HAP-1 (cell line): ENCODE measurements at regions not wholly inside any gene's neighbourhood (a gene's known extent, or its start where the extent isn't known, plus 50 kb on each side); places are given as distances from the start of the nearest gene placed in this dataset.
"Not testable (repeated sequence)": the region's sequence is repeated elsewhere in the genome, so short reads cannot be mapped to it uniquely, and the experiment has no call there.

ENCODE experiments used
- DNase-seq, 2 experiments: peaks; one replicate each; pipeline ENCODE4 v3.0.0-alpha.2; 2016 to 2020; ENCODE audit warnings: low spot score in 2 of 2
- H3K27me3 ChIP-seq: fragments of 250-450 bp; sonication (Bioruptor Pico); 2 replicates; pipeline ENCODE4 v1.5.1; 2020; ENCODE audit warnings: low read depth, mild to moderate bottlenecking, moderate library complexity
- H3K36me3 ChIP-seq: fragments of 250-450 bp; sonication (Bioruptor Pico); replicated peaks from 2 replicates; pipeline ENCODE4 v1.5.1; 2020; ENCODE audit warnings: mild to moderate bottlenecking
- H3K4me1 ChIP-seq: fragments of 250-450 bp; sonication (Bioruptor Pico); 2 replicates; pipeline ENCODE4 v1.5.1; 2020; ENCODE audit warnings: mild to moderate bottlenecking
- H3K4me3 ChIP-seq: fragments of 250-450 bp; sonication (Bioruptor Pico); 2 replicates; pipeline ENCODE4 v1.5.1; 2020; ENCODE audit warnings: mild to moderate bottlenecking, moderate library complexity
- H3K9me3 ChIP-seq: fragments of 250-450 bp; sonication (Bioruptor Pico); 2 replicates; pipeline ENCODE4 v1.5.1; 2020; ENCODE audit warnings: mild to moderate bottlenecking, moderate library complexity
- in situ Hi-C: fragments of 300-500 bp; cut with MboI; formaldehyde crosslinking; loops from 3 replicates; pipeline ENCODE4 v1.14.3; 2020; ENCODE audit warnings: low sequenced_read_pairs, inconsistent platforms, mixed read lengths

DNA sequence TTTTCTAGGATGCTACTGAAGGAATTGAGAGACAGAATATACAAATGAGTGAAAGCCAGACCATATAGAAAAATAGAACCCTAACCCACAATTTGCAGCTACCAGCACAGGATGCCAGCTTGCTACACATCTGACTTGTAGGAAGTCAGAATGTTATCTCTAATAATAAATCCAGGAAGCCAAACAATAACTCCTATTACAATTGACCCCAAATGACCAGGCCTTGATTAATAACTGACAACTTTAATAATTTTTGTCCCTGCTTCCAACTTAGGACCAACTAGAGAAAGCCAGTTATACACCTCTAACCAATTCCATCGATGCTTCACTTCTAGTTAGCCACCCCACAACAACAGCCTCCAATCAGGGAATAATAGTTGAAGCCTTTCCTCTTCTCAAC is 193.4 kb downstream of the CASP12 start:
- in situ Hi-C loops = no loop called here
- Histone ChIP-seq H3K36me3 (no peaks in the 10 kb centered on the region), H3K27me3 (no peaks in the 10 kb centered on the region), H3K9me3 (no peaks in the 10 kb centered on the region), H3K4me1 (no peaks in the 10 kb centered on the region), H3K4me3 (no peak overlapping the region)
- no peak for DNase-seq

DNA sequence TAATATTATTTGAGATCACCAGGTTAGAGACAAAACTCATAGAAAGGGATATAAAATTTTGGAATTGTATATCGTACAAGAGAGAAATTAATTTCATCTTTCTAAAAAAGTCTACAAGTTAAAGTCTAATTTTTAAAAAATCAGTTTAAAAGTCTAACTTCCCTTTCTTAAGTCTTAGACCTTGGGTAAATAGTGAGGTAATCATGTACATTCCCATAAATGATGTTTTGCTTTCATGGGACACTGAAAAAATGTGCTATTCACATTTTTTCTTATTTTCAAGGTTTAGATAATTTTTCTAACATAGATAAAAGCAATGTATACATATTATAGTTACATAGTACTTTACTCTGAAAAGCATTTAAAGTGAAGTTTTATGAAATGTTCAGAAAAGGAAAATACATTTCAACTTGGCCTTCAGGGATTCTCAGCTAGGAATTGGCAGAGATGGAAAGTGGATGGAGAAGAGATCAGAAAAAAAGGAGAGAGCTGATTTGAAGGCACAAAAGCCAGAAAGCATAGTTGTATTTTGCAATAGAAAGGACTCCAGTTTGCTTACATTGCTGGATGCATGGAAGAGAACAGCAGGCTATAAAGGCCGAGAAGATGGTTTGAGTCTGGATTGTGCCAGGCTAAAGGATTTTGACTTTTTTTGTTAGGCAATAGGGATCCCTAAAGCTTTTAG is 194.0 kb downstream of the CASP12 start:
- H3K4me1 ChIP-seq = no peaks in the 10 kb centered on the region
- no peak for DNase-seq
- H3K9me3 ChIP-seq = no peaks in the 10 kb centered on the region
- H3K27me3 ChIP-seq = no peaks in the 10 kb centered on the region
- in situ Hi-C loops = no loop called here
- no peak overlapping the region for H3K4me3 ChIP-seq
- H3K36me3 ChIP-seq = no peaks in the 10 kb centered on the region

DNA sequence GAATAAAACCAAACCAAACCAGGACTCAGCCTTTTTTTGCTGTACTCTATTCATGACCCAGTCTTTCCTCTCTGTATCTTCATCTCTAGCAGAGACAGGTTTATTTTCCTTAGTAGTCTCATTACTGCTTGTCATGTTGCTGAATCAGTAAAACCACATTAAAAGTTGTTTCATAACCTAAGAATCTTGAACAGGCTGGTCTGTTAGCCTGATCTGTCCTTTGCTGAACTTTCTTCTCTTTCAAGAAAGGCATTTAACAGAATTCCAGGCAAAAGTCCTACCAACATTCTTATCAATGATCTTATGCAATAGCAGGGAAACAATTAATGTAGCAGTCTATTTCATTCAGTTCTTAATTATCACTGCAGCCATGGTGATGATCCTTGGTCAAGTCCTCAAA is 197.7 kb downstream of the CASP12 start:
- in situ Hi-C loops = no loop called here
- Histone ChIP-seq H3K4me3 (no peak overlapping the region), H3K9me3 (no peaks in the 10 kb centered on the region), H3K36me3 (no peaks in the 10 kb centered on the region), H3K4me1 (no peaks in the 10 kb centered on the region), H3K27me3 (no peaks in the 10 kb centered on the region)
- DNase-seq = no peak

DNA sequence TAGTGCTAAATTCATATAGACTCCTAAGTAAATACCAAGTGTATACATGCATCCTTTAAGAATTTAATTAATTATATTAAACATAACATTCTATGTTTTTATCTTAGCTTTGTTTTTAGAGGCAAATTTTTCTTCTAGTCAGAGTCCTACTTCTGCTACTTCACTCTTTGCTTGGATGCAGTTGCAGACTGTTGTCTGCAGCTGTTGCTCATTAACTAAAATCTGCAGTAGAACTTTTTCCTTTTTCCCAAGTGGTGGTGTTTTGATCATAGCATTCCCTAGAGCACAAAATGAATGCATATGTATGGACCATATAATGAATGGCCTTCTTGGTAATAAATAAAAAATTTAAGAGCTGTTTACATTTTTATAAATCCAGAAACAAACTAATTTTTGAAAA is 198.3 kb downstream of the CASP12 start:
- no peak for DNase-seq

DNA sequence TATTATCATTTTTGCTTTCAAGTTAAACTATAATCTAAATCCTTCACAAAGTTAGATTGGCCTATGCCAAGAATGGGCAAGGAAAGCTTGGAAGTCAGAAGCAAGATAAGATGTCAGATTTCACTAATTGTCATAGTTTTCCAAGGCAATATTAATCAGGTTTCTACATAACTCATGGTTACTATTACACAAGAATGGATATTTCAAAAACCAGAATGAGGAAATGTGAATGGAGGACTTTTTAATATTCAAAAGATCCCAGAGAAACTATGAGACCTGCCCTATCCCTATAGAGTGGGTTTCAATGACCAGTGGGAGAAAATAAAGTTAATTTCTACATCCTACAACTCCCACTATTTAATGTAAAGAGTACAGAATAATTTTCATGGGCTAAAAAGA is 203.2 kb downstream of the CASP12 start:
- Histone ChIP-seq H3K9me3 (no peaks in the 10 kb centered on the region), H3K4me1 (no peaks in the 10 kb centered on the region), H3K36me3 (no peaks in the 10 kb centered on the region), H3K27me3 (no peaks in the 10 kb centered on the region), H3K4me3 (no peak overlapping the region)
- no peak for DNase-seq
- in situ Hi-C loops = no loop called here

More for the DNA sequence above, 198.3 kb downstream of the CASP12 start:
- Histone ChIP-seq H3K9me3 (no peaks in the 10 kb centered on the region), H3K27me3 (no peaks in the 10 kb centered on the region), H3K36me3 (no peaks in the 10 kb centered on the region), H3K4me3 (no peak overlapping the region), H3K4me1 (no peaks in the 10 kb centered on the region)
- in situ Hi-C loops = no loop called here

DNA sequence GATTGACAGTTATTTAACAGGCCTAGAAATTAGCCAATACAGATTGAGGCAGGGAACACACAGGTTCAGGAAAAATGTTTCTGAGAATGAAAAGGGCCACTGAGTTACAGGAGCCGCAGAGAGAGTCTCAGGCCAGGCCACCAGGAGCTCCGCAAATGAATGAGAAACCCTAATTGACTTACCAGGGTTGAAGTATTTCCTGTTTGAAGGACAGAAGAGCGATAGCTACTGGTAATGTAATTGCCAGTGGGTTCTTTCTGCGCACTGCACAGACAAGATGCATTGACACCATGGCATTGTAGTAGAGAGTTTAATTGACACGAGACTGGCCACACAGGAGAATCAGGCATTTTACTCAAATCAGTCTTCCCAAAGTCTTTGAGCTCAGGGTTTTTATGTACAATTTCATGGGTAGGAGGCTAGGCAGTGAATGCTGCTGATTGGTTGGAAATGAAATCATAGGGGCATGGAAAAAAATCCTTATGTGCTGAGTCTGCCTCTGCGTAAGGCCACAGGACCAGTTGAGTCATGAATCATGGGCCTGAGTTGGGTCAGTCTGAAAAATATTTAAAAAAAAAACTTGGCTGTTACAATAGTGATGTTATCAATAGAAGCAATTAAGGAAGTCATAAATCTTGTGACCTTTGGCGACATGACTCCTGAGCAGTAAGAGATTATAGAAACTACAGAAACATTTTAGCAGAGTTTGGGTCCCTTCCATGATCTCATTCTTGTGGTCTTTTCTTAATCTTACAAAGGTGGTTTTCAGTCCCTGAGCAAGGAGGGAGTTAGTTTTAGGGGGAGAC is 203.8 kb downstream of the CASP12 start:
- no peak overlapping the region for H3K4me3 ChIP-seq
- DNase-seq = no peak
- H3K4me1 ChIP-seq = no peaks in the 10 kb centered on the region
- H3K36me3 ChIP-seq = no peaks in the 10 kb centered on the region
- no peaks in the 10 kb centered on the region for H3K27me3 ChIP-seq
- in situ Hi-C loops = no loop called here
- H3K9me3 ChIP-seq = no peaks in the 10 kb centered on the region

DNA sequence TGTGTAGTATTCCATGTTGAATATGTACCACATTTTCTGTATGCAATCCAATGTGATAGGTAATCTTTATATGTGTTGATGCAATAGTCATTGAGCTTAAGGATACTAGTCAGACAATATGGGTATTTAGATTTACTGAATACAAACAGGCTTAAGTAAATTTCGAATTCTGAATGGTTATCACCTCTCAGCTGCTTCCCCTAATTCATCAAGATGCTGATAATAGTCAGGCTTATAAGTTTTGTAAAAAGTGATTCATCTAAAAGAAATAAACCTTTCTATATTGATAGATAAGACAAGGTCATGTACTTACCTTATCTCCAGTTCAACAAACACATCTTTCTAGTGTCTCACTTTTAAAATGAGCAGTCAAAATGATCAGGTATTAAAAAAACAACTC is 205.5 kb downstream of the CASP12 start:
- Histone ChIP-seq H3K9me3 (no peaks in the 10 kb centered on the region), H3K4me1 (no peaks in the 10 kb centered on the region), H3K27me3 (no peaks in the 10 kb centered on the region), H3K36me3 (no peaks in the 10 kb centered on the region), H3K4me3 (no peak overlapping the region)
- no peak for DNase-seq
- in situ Hi-C loops = no loop called here

DNA sequence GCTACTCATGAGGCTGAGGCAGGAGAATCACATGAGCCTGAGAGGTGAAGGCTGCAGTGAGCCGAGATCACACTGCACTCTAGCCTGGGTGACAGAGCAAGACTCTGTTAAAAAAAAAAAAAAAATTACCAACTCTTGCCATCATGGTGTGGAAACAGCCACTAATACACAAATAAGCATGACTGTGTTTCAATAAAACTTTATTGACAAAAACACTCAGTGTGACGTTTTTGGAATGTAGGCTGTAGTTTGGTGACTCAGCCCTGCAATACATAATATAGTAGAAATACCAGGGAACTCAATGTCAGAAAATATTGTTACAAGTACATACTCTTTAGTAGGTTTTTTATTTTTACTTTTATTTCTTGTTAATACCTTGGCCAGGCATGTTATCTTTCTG is 207.1 kb downstream of the CASP12 start:
- in situ Hi-C loops = no loop called here
- no peak overlapping the region for H3K4me3 ChIP-seq
- H3K9me3 ChIP-seq = no peaks in the 10 kb centered on the region
- DNase-seq = no peak
- no peaks in the 10 kb centered on the region for H3K36me3 ChIP-seq
- no peaks in the 10 kb centered on the region for H3K27me3 ChIP-seq
- H3K4me1 ChIP-seq = no peaks in the 10 kb centered on the region

DNA sequence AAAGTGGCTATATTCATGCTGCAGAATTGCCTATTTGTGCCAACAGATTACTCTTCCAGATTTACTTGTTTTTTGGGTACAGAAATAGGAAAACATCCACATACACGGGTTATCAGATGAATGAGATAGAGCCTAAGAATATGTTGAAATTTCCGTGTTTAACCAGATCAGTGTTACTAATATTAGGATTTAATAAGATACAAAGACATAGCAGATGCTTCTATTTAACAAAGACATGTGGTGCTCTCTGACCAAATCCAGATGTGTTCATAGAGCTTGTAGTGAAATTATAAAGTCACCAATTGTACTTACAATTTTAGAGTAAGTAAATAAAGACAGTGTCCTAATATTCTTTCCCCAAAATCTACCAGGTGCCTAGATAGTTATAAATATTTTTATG is 208.0 kb downstream of the CASP12 start:
- no peaks in the 10 kb centered on the region for H3K36me3 ChIP-seq
- H3K4me1 ChIP-seq = no peaks in the 10 kb centered on the region
- DNase-seq = no peak
- no peak overlapping the region for H3K4me3 ChIP-seq
- in situ Hi-C loops = no loop called here
- H3K9me3 ChIP-seq = no peaks in the 10 kb centered on the region
- no peaks in the 10 kb centered on the region for H3K27me3 ChIP-seq

DNA sequence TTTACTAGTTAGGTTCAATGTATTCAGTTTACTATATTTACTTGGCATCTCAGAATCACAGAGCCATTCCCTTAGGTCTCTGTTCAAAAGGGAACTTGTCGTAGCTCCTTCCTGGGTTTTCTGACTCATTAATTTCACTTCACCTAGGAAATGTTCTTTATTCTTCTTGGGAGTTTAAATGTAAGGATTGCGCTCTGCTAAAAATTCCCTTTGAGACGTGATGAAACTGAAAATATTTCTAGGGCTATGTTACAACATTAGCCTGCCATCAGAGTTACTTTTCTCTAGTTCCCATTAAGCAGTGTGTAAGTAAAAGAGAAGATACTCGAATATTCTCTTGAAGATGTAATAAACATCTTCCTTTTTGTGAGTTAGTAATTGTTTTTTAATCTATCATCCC is 209.5 kb downstream of the CASP12 start:
- in situ Hi-C loops = no loop called here
- H3K4me3 ChIP-seq = no peak overlapping the region

DNA sequence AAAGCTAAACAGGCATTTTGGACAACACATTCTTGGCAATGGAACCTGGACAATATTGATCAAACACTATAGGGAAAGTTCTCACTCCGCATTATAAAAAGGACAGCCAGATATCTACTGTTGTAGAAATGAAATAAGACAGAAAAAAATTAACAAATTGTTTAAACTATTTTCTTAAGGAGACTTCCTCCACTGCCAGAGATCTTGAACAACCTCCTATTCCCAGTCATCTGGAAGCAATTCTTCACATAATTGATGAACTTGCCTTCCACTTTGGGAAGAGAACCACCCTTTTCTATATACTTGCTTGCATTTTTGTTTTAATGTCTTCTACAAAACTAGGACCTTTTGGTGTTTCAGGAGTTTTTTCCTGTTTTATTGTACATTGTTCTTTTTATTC is 216.1 kb downstream of the CASP12 start:
- Histone ChIP-seq H3K4me1 (peaks cover 3% of the 10 kb centered on the region; the same call in 1 of the 2 replicates), H3K9me3 (no peaks in the 10 kb centered on the region), H3K36me3 (no peaks in the 10 kb centered on the region), H3K27me3 (no peaks in the 10 kb centered on the region), H3K4me3 (no peak overlapping the region)
- DNase-seq = no peak
- in situ Hi-C loops = no loop called here

More for the DNA sequence above, 209.5 kb downstream of the CASP12 start:
- H3K36me3 ChIP-seq = no peaks in the 10 kb centered on the region
- no peaks in the 10 kb centered on the region for H3K9me3 ChIP-seq
- no peaks in the 10 kb centered on the region for H3K4me1 ChIP-seq
- no peak for DNase-seq
- no peaks in the 10 kb centered on the region for H3K27me3 ChIP-seq

DNA sequence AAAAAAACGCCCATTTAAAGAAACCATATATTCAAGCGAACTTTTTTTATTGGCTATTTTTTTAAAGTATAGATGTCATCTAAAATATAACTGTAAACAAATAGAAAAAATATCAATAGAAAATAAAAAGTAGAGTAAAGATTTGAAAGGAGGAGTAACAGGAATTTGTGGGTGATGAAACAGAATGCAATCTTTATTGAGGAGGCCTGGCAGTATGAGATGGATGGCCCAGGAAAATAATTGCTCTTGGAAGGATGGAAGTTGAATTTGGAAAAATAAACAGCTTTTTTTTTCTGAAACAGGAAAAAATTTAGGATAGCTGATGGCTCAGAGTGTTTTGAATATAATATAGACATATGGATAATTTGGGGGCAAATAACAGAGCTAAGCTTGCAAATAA is 219.0 kb downstream of the CASP12 start:
- Histone ChIP-seq H3K4me1 (peaks cover 3% of the 10 kb centered on the region; the same call in 1 of the 2 replicates), H3K36me3 (no peaks in the 10 kb centered on the region), H3K4me3 (no peak overlapping the region), H3K27me3 (no peaks in the 10 kb centered on the region), H3K9me3 (no peaks in the 10 kb centered on the region)
- DNase-seq = no peak
- in situ Hi-C loops = no loop called here

DNA sequence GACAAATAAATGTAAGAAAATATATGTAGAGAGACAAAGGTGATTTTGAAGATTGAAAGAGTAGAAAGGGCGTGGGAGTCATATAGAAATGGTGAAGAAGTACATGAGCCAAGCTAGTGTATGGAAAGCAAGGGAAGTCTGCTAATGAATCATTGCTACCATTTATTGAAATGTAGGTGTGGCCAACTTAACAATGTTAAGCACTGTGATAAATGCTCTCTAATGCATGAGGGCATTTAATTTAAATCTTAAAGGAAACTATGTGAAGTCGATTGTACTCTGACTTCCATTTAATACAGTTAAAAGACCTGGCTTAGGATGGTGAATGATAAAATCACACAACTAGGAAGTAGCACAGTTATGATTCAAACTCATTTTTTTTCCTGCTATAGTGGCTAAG is 219.9 kb downstream of the CASP12 start:
- Histone ChIP-seq H3K27me3 (no peaks in the 10 kb centered on the region), H3K4me3 (no peak overlapping the region), H3K4me1 (peaks cover 3% of the 10 kb centered on the region; the same call in 1 of the 2 replicates), H3K9me3 (no peaks in the 10 kb centered on the region), H3K36me3 (no peaks in the 10 kb centered on the region)
- in situ Hi-C loops = no loop called here
- DNase-seq = peak in 1 of 2 experiments; percentile 43

DNA sequence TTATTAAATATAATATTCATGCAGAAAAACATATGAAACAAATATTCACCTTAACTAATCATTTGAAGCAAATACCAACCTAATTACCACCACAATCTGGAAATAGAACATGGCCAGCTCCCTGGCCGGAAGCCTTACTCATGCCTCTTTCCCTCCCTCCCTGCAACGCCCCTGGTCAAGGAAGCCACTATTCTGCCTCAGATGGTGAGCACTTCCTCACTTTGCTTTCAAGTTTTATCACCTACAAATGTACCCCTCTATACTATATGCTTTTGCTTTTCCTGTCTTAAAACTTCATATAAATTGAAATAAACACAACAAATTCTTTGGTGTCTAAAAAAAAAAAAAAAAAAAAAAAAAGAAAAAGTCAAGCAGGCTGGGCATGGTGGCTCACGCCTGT is 221.2 kb downstream of the CASP12 start:
- in situ Hi-C loops, DNase-seq, H3K4me1 ChIP-seq, H3K9me3 ChIP-seq, H3K4me3 ChIP-seq, H3K27me3 ChIP-seq, H3K36me3 ChIP-seq: not testable (repeated sequence)
